CD4-positive, alpha-beta T cell treated with Interferon gamma for 1 hour (primary cell): ENCODE measurements at regions not wholly inside any gene's neighbourhood (a gene's known extent, or its start where the extent isn't known, plus 50 kb on each side); places are given as distances from the start of the nearest gene placed in this dataset.
"Not testable (repeated sequence)": the region's sequence is repeated elsewhere in the genome, so short reads cannot be mapped to it uniquely, and the experiment has no call there.

Source experiments
- DNase-seq: peaks from one replicate; pipeline ENCODE4 v3.0.0-alpha.2; 2020

GRCh38 chr14:61153914-61154545, 127.1 kb downstream of the TMEM30B start:
- DNase-seq, result no peak

- DNase-seq, result no peak
Observed at GRCh38 chr14:61153431-61153830, 127.7 kb downstream of the TMEM30B start.

- DNase-seq, result no peak
Observed at GRCh38 chr14:61152851-61153364, 128.2 kb downstream of the TMEM30B start.

- no peak for DNase-seq
Observed at GRCh38 chr14:61151251-61151650, 129.9 kb downstream of the TMEM30B start.

GRCh38 chr14:61150851-61151250, 130.3 kb downstream of the TMEM30B start:
- no peak for DNase-seq

GRCh38 chr14:61149896-61150295, 131.2 kb downstream of the TMEM30B start:
- no peak for DNase-seq

GRCh38 chr14:61148742-61149350, 132.3 kb downstream of the TMEM30B start:
- DNase-seq, result no peak

GRCh38 chr14:61147831-61148549, 133.1 kb downstream of the TMEM30B start:
- no peak for DNase-seq

GRCh38 chr14:61147381-61147821, 133.7 kb downstream of the TMEM30B start:
- DNase-seq, result no peak

GRCh38 chr14:61146899-61147298, 134.2 kb downstream of the TMEM30B start:
- DNase-seq, result no peak

- DNase-seq, result no peak
Observed at GRCh38 chr14:61145903-61146481, 135.1 kb downstream of the TMEM30B start.

- DNase-seq, result no peak
Observed at GRCh38 chr14:61145034-61145902, 135.9 kb downstream of the TMEM30B start.

GRCh38 chr14:61144117-61145033, 136.8 kb downstream of the TMEM30B start:
- DNase-seq, result not testable (repeated sequence)

- DNase-seq, result no peak
Observed at GRCh38 chr14:61140872-61141271, 140.3 kb downstream of the TMEM30B start.

- DNase-seq, result no peak
Observed at GRCh38 chr14:61140271-61140670, 140.9 kb downstream of the TMEM30B start.

- no peak for DNase-seq
Observed at GRCh38 chr14:61139006-61139599, 142.0 kb downstream of the TMEM30B start.

- no peak for DNase-seq
Observed at GRCh38 chr14:61132894-61133293, 148.2 kb downstream of the TMEM30B start.

GRCh38 chr14:61132336-61132735, 148.8 kb downstream of the TMEM30B start:
- no peak for DNase-seq

GRCh38 chr14:61130512-61131260, 149.6 kb downstream of the SLC38A6 start:
- DNase-seq, result no peak

GRCh38 chr14:61129168-61129745, 148.2 kb downstream of the SLC38A6 start:
- no peak for DNase-seq
